Gastrocnemius medialis (tissue), 4 donors: ENCODE measurements at regions not wholly inside any gene's neighbourhood (a gene's known extent, or its start where the extent isn't known, plus 50 kb on each side); places are given as distances from the start of the nearest gene placed in this dataset.

Experiments used
- ATAC-seq, 2 donors: fragments of 150-250 bp; one replicate each; pipeline ENCODE4 v1.9.1; 2016
- DNase-seq, 2 donors: peaks; one replicate each; pipeline ENCODE4 v3.0.0-alpha.2; 2019
- H3K27ac ChIP-seq, 4 donors: fragments of 200-600 bp; sonication (generic); 1 replicate in 1 of 4; 2 replicates in 3 of 4; pipeline ENCODE4 v1.5.1; 2016 to 2018; ENCODE audit warnings: mild to moderate bottlenecking in 2 of 4, moderate library complexity in 1 of 4
- H3K27me3 ChIP-seq, 3 donors: fragments of 200-600 bp; sonication (generic) in 2 of 3; 1 replicate in 1 of 3; 2 replicates in 2 of 3; pipeline versions ENCODE4 v1.5.1 to v1.6.0; 2016 to 2019; ENCODE audit warnings: mild to moderate bottlenecking in 1 of 3, moderate library complexity in 1 of 3
- H3K36me3 ChIP-seq, 2 donors: fragments of 200-600 bp; sonication (generic) in 1 of 2; one replicate each; pipeline ENCODE4 v1.5.1; 2017 to 2018
- H3K4me1 ChIP-seq, 2 donors: fragments of 200-600 bp; sonication (generic) in 1 of 2; one replicate each; pipeline ENCODE4 v1.5.1; 2016 to 2017; ENCODE audit warnings: mild to moderate bottlenecking in 2 of 2
- H3K4me3 ChIP-seq, 4 donors: fragments of 200-600 bp; sonication (generic) in 3 of 4; 1 replicate in 1 of 4; 2 replicates in 3 of 4; pipeline ENCODE4 v1.5.1; 2016 to 2019; ENCODE audit warnings: mild to moderate bottlenecking in 2 of 4
- H3K9me3 ChIP-seq, 3 donors: fragments of 200-600 bp; sonication (generic) in 2 of 3; 1 replicate in 1 of 3; 2 replicates in 2 of 3; pipeline ENCODE4 v1.5.1; 2016 to 2019
- CTCF ChIP-seq, 5 experiments: fragments of 450-650 bp in 3 of 5; fragments of 200-600 bp in 2 of 5; sonication (generic) in 2 of 5; IDR thresholded peaks in 4 of 5; conservative IDR thresholded peaks in 1 of 5; 1 replicate in 4 of 5; 2 replicates in 1 of 5; pipeline ENCODE4 v1.5.1; 2016 to 2019; ENCODE audit warnings: antibody characterized with exemption in 5 of 5, mild to moderate bottlenecking in 3 of 5, moderate library complexity in 3 of 5
- POLR2A ChIP-seq, 2 donors: fragments of 450-650 bp; IDR thresholded peaks; one replicate each; pipeline ENCODE4 v1.6.1; 2017; ENCODE audit warnings: antibody characterized with exemption in 2 of 2, mild to moderate bottlenecking in 2 of 2, moderate library complexity in 2 of 2
- in situ Hi-C, 4 donors: fragments of 200-750 bp; cut with MboI; loops; one replicate each; pipeline versions ENCODE4 v1.15.0 to v1.8.0; 2017; ENCODE audit warnings: low sequenced_read_pairs in 4 of 4
- intact Hi-C: fragments of 100-400 bp; cut with DNase I; formaldehyde crosslinking; loops from one replicate; pipeline ENCODE4 v1.15.1; 2023; ENCODE audit warnings: low total_unique reads

- H3K27me3 ChIP-seq, result no peaks in the 10 kb centered on the region
- DNase-seq (no peak), ATAC-seq (no peak)
- no peaks in the 10 kb centered on the region for H3K36me3 ChIP-seq
- no peak overlapping the region for H3K4me3 ChIP-seq
- no peaks in the 10 kb centered on the region for H3K4me1 ChIP-seq
- in situ Hi-C loops (no loop called here), intact Hi-C loops (no loop called here)
- TF ChIP-seq CTCF (IDR thresholded peaks at IDR 0.05 in 4 of 5, conservative IDR thresholded peaks at IDR 0.05 in 1 of 5) (no peak), POLR2A (IDR thresholded peaks at IDR 0.05) (no peak)
- no peak overlapping the region for H3K27ac ChIP-seq
- no peaks in the 10 kb centered on the region for H3K9me3 ChIP-seq
Measured at GRCh38 chr5:90305041-90305720, 104.4 kb downstream of the CETN3 start.

- in situ Hi-C loops, result no loop called here
- intact Hi-C loops, result no loop called here
- Histone ChIP-seq H3K4me3 (no peak overlapping the region), H3K36me3 (no peaks in the 10 kb centered on the region), H3K9me3 (no peaks in the 10 kb centered on the region), H3K27ac (no peak overlapping the region), H3K27me3 (no peaks in the 10 kb centered on the region), H3K4me1 (no peaks in the 10 kb centered on the region)
- no peak for TF ChIP-seq CTCF (IDR thresholded peaks at IDR 0.05 in 4 of 5, conservative IDR thresholded peaks at IDR 0.05 in 1 of 5)
- no peak for TF ChIP-seq POLR2A (IDR thresholded peaks at IDR 0.05)
- ATAC-seq (no peak), DNase-seq (no peak)
Measured at GRCh38 chr5:90301248-90301647, 108.3 kb downstream of the CETN3 start.

- Histone ChIP-seq H3K4me3 (no peak overlapping the region), H3K9me3 (no peaks in the 10 kb centered on the region), H3K4me1 (no peaks in the 10 kb centered on the region), H3K27ac (no peak overlapping the region), H3K27me3 (no peaks in the 10 kb centered on the region), H3K36me3 (no peaks in the 10 kb centered on the region)
- no peak for DNase-seq
- TF ChIP-seq POLR2A (IDR thresholded peaks at IDR 0.05) (no peak), CTCF (IDR thresholded peaks at IDR 0.05 in 4 of 5, conservative IDR thresholded peaks at IDR 0.05 in 1 of 5) (no peak)
- ATAC-seq, result no peak
- intact Hi-C loops (no loop called here), in situ Hi-C loops (no loop called here)
Measured at GRCh38 chr5:90297045-90297764, 112.4 kb downstream of the CETN3 start.

- Histone ChIP-seq H3K4me1 (peaks cover 0 to 7% of the 10 kb centered on the region in 2 donors), H3K27ac (no peak overlapping the region), H3K9me3 (no peaks in the 10 kb centered on the region), H3K4me3 (no peak overlapping the region), H3K36me3 (no peaks in the 10 kb centered on the region), H3K27me3 (no peaks in the 10 kb centered on the region)
- ATAC-seq (no peak), DNase-seq (no peak)
- in situ Hi-C loops (no loop called here), intact Hi-C loops (no loop called here)
- TF ChIP-seq POLR2A (IDR thresholded peaks at IDR 0.05) (no peak), CTCF (IDR thresholded peaks at IDR 0.05 in 4 of 5, conservative IDR thresholded peaks at IDR 0.05 in 1 of 5) (no peak)
Measured at GRCh38 chr5:90294604-90295003, 115.0 kb downstream of the CETN3 start.
